GM23338 (cell line): ENCODE measurements at regions not wholly inside any gene's neighbourhood (a gene's known extent, or its start where the extent isn't known, plus 50 kb on each side); places are given as distances from the start of the nearest gene placed in this dataset.

Source experiments
- ATAC-seq: fragments of 200-7000 bp; cut with Tn5 transposase; 3 replicates; pipeline ENCODE4 v1.9.1; 2020
- DNase-seq: peaks from one replicate; pipeline ENCODE4 v3.0.0-alpha.2; 2015; ENCODE audit warnings: low spot score
- H2AFZ ChIP-seq: fragments of 200-600 bp; sonication (generic); 2 replicates; pipeline ENCODE4 v1.8.0; 2016; ENCODE audit warnings: antibody characterized with exemption, mild to moderate bottlenecking, moderate library complexity
- H3F3A ChIP-seq: fragments of 200-600 bp; sonication (generic); replicated peaks from 2 replicates; pipeline ENCODE4 v1.8.0; 2017; ENCODE audit warnings: antibody characterized with exemption, mixed run types, low read depth
- H3K27ac ChIP-seq: fragments of 200-600 bp; sonication (generic); 2 replicates; pipeline ENCODE4 v1.6.1; 2016; ENCODE audit warnings: low read depth
- H3K27me3 ChIP-seq: fragments of 200-600 bp; sonication (generic); 2 replicates; pipeline ENCODE4 v1.8.0; 2016; ENCODE audit warnings: mild to moderate bottlenecking, mixed run types, moderate library complexity; ENCODE audit not compliant: insufficient read depth
- H3K36me3 ChIP-seq: fragments of 200-600 bp; sonication (generic); 2 replicates; pipeline ENCODE4 v1.8.0; 2016; ENCODE audit warnings: mild to moderate bottlenecking; ENCODE audit not compliant: insufficient read depth
- H3K4me1 ChIP-seq: fragments of 200-600 bp; sonication (generic); 2 replicates; pipeline ENCODE4 v1.8.0; 2016; ENCODE audit warnings: mild to moderate bottlenecking, moderate library complexity; ENCODE audit not compliant: insufficient read depth
- H3K4me2 ChIP-seq: fragments of 200-600 bp; sonication (generic); 2 replicates; pipeline ENCODE4 v1.7.1; 2017; ENCODE audit warnings: mixed run types
- H3K4me3 ChIP-seq: fragments of 200-600 bp; sonication (generic); 2 replicates; pipeline ENCODE4 v1.6.1; 2016; ENCODE audit warnings: mixed run types
- H3K79me2 ChIP-seq: fragments of 200-600 bp; sonication (generic); replicated peaks from 2 replicates; pipeline ENCODE4 v1.8.0; 2017; ENCODE audit warnings: mild to moderate bottlenecking; ENCODE audit not compliant: insufficient read depth
- H3K9me2 ChIP-seq: fragments of 200-600 bp; sonication (generic); 2 replicates; pipeline ENCODE4 v1.8.0; 2017; ENCODE audit not compliant: insufficient read depth
- H4K20me1 ChIP-seq: fragments of 200-600 bp; sonication (generic); replicated peaks from 2 replicates; pipeline ENCODE4 v1.8.0; 2017; ENCODE audit warnings: mild to moderate bottlenecking; ENCODE audit not compliant: insufficient read depth
- H3K27ac Mint-ChIP-seq: 2 replicates; pipeline ENCODE4 v1.8.0; 2020; ENCODE audit warnings: inconsistent platforms, mild to moderate bottlenecking, moderate library complexity, mixed read lengths
- H3K27me3 Mint-ChIP-seq: 3 replicates; pipeline ENCODE4 v1.8.0; 2022; ENCODE audit warnings: low read depth, mild to moderate bottlenecking, moderate library complexity, mixed read lengths, inconsistent platforms; ENCODE audit not compliant: insufficient read depth, poor library complexity
- H3K36me3 Mint-ChIP-seq: 3 replicates; pipeline ENCODE4 v1.8.0; 2021; ENCODE audit warnings: low read depth, mild to moderate bottlenecking, inconsistent platforms, moderate library complexity, mixed read lengths
- H3K4me1 Mint-ChIP-seq: 3 replicates; pipeline ENCODE4 v1.8.0; 2020; ENCODE audit warnings: mild to moderate bottlenecking, inconsistent platforms, mixed read lengths
- H3K4me3 Mint-ChIP-seq: 3 replicates; pipeline ENCODE4 v1.8.0; 2021; ENCODE audit warnings: moderate library complexity, mild to moderate bottlenecking, inconsistent platforms, mixed read lengths
- H3K9me3 Mint-ChIP-seq: 3 replicates; pipeline ENCODE4 v1.8.0; 2020; ENCODE audit warnings: moderate library complexity, mild to moderate bottlenecking, inconsistent platforms, mixed read lengths
- CREB1 ChIP-seq: fragments of 250-450 bp; sonication (Bioruptor Pico); IDR thresholded peaks from 2 replicates; pipeline ENCODE4 v1.5.0; 2020; ENCODE audit warnings: low read depth, mild to moderate bottlenecking, moderate library complexity
- CTCF ChIP-seq, 2 experiments: fragments of 200-600 bp in 1 of 2; sonication (generic) in 1 of 2; conservative IDR thresholded peaks; 2 replicates each; pipeline versions ENCODE4 v1.5.1 to v1.6.1; 2016 to 2017; ENCODE audit warnings: antibody characterized with exemption in 2 of 2, low read depth in 2 of 2, mild to moderate bottlenecking in 2 of 2, moderate library complexity in 1 of 2
- ETS1 ChIP-seq: IDR thresholded peaks from 2 replicates; pipeline ENCODE4 v1.6.1; 2016; ENCODE audit warnings: antibody characterized with exemption
- EZH2 ChIP-seq: fragments of 200-600 bp; sonication (generic); IDR thresholded peaks from one replicate; pipeline ENCODE4 v1.8.0; 2017; ENCODE audit warnings: antibody characterized with exemption, mild to moderate bottlenecking, low read depth; ENCODE audit not compliant: unreplicated experiment
- EZH2phosphoT487 ChIP-seq: fragments of 200-600 bp; sonication (generic); IDR thresholded peaks from one replicate; pipeline ENCODE4 v1.8.1; 2018; ENCODE audit warnings: antibody characterized with exemption; ENCODE audit not compliant: unreplicated experiment
- JUNB ChIP-seq: IDR thresholded peaks from one replicate; pipeline ENCODE4 v1.6.1; 2016; ENCODE audit warnings: antibody characterized with exemption; ENCODE audit not compliant: unreplicated experiment
- NANOG ChIP-seq: IDR thresholded peaks from 2 replicates; pipeline ENCODE4 v1.6.1; 2016; ENCODE audit warnings: antibody characterized with exemption, borderline replicate concordance
- POLR2AphosphoS5 ChIP-seq: IDR thresholded peaks from 2 replicates; pipeline ENCODE4 v1.6.1; 2016; ENCODE audit warnings: antibody characterized with exemption, low read depth
- REST ChIP-seq: IDR thresholded peaks from one replicate; pipeline ENCODE4 v1.6.1; 2018; ENCODE audit warnings: antibody characterized with exemption; ENCODE audit not compliant: unreplicated experiment
- STAT1 ChIP-seq: IDR thresholded peaks from one replicate; pipeline ENCODE4 v1.6.1; 2016; ENCODE audit warnings: antibody characterized with exemption; ENCODE audit not compliant: unreplicated experiment
- ZNF114 ChIP-seq: fragments of 250-450 bp; sonication (Bioruptor Pico); IDR thresholded peaks from 2 replicates; pipeline ENCODE4 v1.5.0; 2020; ENCODE audit warnings: mild to moderate bottlenecking, moderate library complexity
- ZNF331 ChIP-seq: fragments of 250-450 bp; sonication (Bioruptor Pico); IDR thresholded peaks from 2 replicates; pipeline ENCODE4 v1.5.0; 2020; ENCODE audit warnings: low read depth, mild to moderate bottlenecking, moderate library complexity
- ZNF462 ChIP-seq: fragments of 250-450 bp; sonication (Bioruptor Pico); IDR thresholded peaks from 2 replicates; pipeline ENCODE4 v1.5.0; 2020; ENCODE audit warnings: mild to moderate bottlenecking, moderate library complexity

GRCh38 chr4:81348086-81348777, 123.5 kb downstream of the RASGEF1B start:
- H3K9me2 ChIP-seq, result no peaks in the 10 kb centered on the region
- H3F3A ChIP-seq, result no peaks in the 10 kb centered on the region
- no peaks in the 10 kb centered on the region for H4K20me1 ChIP-seq
- no peaks in the 10 kb centered on the region for H3K4me1 ChIP-seq
- DNase-seq (no peak), ATAC-seq (no peak)
- H3K4me3 ChIP-seq, result no peak overlapping the region
- Mint-ChIP-seq H3K9me3 (no peaks in the 10 kb centered on the region), H3K27me3 (peaks cover 3% of the 10 kb centered on the region), H3K4me3 (no peak overlapping the region), H3K4me1 (peaks cover 7% of the 10 kb centered on the region; the same call in 2 of the 3 replicates), H3K36me3 (no peaks in the 10 kb centered on the region; the same call in 2 of the 3 replicates), H3K27ac (no peak overlapping the region)
- no peak overlapping the region for H2AFZ ChIP-seq
- no peak for TF ChIP-seq JUNB
- TF ChIP-seq ETS1, result no peak
- no peak for TF ChIP-seq REST
- TF ChIP-seq EZH2, result no peak
- TF ChIP-seq ZNF331, result no peak
- no peak for TF ChIP-seq NANOG
- no peak for TF ChIP-seq CREB1 (CRISPR knock-in tag)
- TF ChIP-seq ZNF462, result no peak
- TF ChIP-seq CTCF (conservative IDR thresholded peaks at IDR 0.05; ENCODE audit: low read depth in 2 of 2), result no peak
- TF ChIP-seq POLR2AphosphoS5, result no peak
- TF ChIP-seq ZNF114 (CRISPR knock-in tag), result no peak
- no peak for TF ChIP-seq STAT1
- no peak for TF ChIP-seq EZH2phosphoT487
- H3K36me3 ChIP-seq, result no peaks in the 10 kb centered on the region
- H3K27ac ChIP-seq, result no peak overlapping the region
- H3K4me2 ChIP-seq, result no peak overlapping the region
- no peaks in the 10 kb centered on the region for H3K79me2 ChIP-seq
- no peaks in the 10 kb centered on the region for H3K27me3 ChIP-seq
